Hepatocyte (in vitro differentiated cells): ENCODE measurements at regions not wholly inside any gene's neighbourhood (a gene's known extent, or its start where the extent isn't known, plus 50 kb on each side); places are given as distances from the start of the nearest gene placed in this dataset.

Experiments
- DNase-seq: peaks from one replicate; pipeline ENCODE4 v3.0.0-alpha.2; 2016; ENCODE audit warnings: low spot score
- H2AFZ ChIP-seq: fragments of 200-600 bp; sonication (generic); 2 replicates; pipeline ENCODE4 v1.6.0; 2016; ENCODE audit warnings: antibody characterized with exemption, mild to moderate bottlenecking
- H3K27ac ChIP-seq: fragments of 200-600 bp; sonication (generic); 2 replicates; pipeline ENCODE4 v1.5.1; 2016; ENCODE audit warnings: mild to moderate bottlenecking
- H3K27me3 ChIP-seq: fragments of 200-600 bp; sonication (generic); 2 replicates; pipeline ENCODE4 v1.6.1; 2016
- H3K36me3 ChIP-seq: fragments of 200-600 bp; sonication (generic); replicated peaks from 2 replicates; pipeline ENCODE4 v1.5.1; 2016; ENCODE audit warnings: low read depth; ENCODE audit not compliant: insufficient read depth
- H3K4me1 ChIP-seq: fragments of 200-600 bp; sonication (generic); 2 replicates; pipeline ENCODE4 v1.5.1; 2016; ENCODE audit warnings: mild to moderate bottlenecking, moderate library complexity; ENCODE audit not compliant: insufficient read depth
- H3K4me2 ChIP-seq: fragments of 200-600 bp; sonication (generic); 2 replicates; pipeline ENCODE4 v1.6.0; 2016
- H3K4me3 ChIP-seq: fragments of 200-600 bp; sonication (generic); 2 replicates; pipeline ENCODE4 v1.5.1; 2016; ENCODE audit warnings: mild to moderate bottlenecking
- H3K79me2 ChIP-seq: fragments of 200-600 bp; sonication (generic); 2 replicates; pipeline ENCODE4 v1.6.0; 2017; ENCODE audit warnings: mild to moderate bottlenecking
- H3K9me2 ChIP-seq: fragments of 200-600 bp; sonication (generic); replicated peaks from 2 replicates; pipeline ENCODE4 v1.6.0; 2017; ENCODE audit warnings: mild to moderate bottlenecking; ENCODE audit not compliant: insufficient read depth
- H3K9me3 ChIP-seq: fragments of 200-600 bp; sonication (generic); 2 replicates; pipeline ENCODE4 v1.5.1; 2016; ENCODE audit warnings: low read depth, mild to moderate bottlenecking
- H4K20me1 ChIP-seq: fragments of 200-600 bp; sonication (generic); 2 replicates; pipeline ENCODE4 v1.6.0; 2016; ENCODE audit warnings: mild to moderate bottlenecking; ENCODE audit not compliant: insufficient read depth, poor library complexity, severe bottlenecking
- CTCF ChIP-seq: fragments of 200-600 bp; sonication (generic); IDR thresholded peaks from 2 replicates; pipeline ENCODE4 v1.5.1; 2016; ENCODE audit warnings: antibody characterized with exemption, mild to moderate bottlenecking; ENCODE audit not compliant: poor library complexity
- EZH2 ChIP-seq: fragments of 200-600 bp; sonication (generic); IDR thresholded peaks from 2 replicates; pipeline ENCODE4 v1.6.1; 2016; ENCODE audit warnings: antibody characterized with exemption, mild to moderate bottlenecking, borderline replicate concordance
- EZH2phosphoT487 ChIP-seq: fragments of 200-600 bp; sonication (generic); IDR thresholded peaks from one replicate; pipeline ENCODE4 v1.6.1; 2018; ENCODE audit warnings: antibody characterized with exemption, mild to moderate bottlenecking, low read depth, moderate library complexity; ENCODE audit not compliant: unreplicated experiment, severe bottlenecking
- WGBS: methylation state at CpG from one replicate; pipeline ENCODE4 v1.1.6; 2016; ENCODE audit warnings: low lambda C conversion rate; ENCODE audit errors: missing lambda C conversion rate; 5-methylcytosine and 5-hydroxymethylcytosine counted together

GRCh38 chr9:73613092-73613701 is 461.5 kb downstream of the ANXA1 start:
- Histone ChIP-seq H3K9me2 (no peaks in the 10 kb centered on the region), H3K4me1 (no peaks in the 10 kb centered on the region), H2AFZ (no peak overlapping the region), H3K4me3 (no peak overlapping the region), H3K9me3 (no peaks in the 10 kb centered on the region), H4K20me1 (no peaks in the 10 kb centered on the region), H3K79me2 (no peaks in the 10 kb centered on the region), H3K36me3 (no peaks in the 10 kb centered on the region), H3K27me3 (no peaks in the 10 kb centered on the region), H3K4me2 (no peak overlapping the region), H3K27ac (no peak overlapping the region)
- 82% methylated on average over 4 of the region's 4 CpGs for WGBS
- TF ChIP-seq EZH2phosphoT487 = no peak
- TF ChIP-seq CTCF = no peak
- TF ChIP-seq EZH2 = no peak
- DNase-seq = no peak

- H3K79me2 ChIP-seq = no peaks in the 10 kb centered on the region
- no peak overlapping the region for H3K4me2 ChIP-seq
- H3K4me1 ChIP-seq = no peaks in the 10 kb centered on the region
- no peaks in the 10 kb centered on the region for H3K9me3 ChIP-seq
- no peak overlapping the region for H3K4me3 ChIP-seq
- DNase-seq = no peak
- no peaks in the 10 kb centered on the region for H3K27me3 ChIP-seq
- H3K9me2 ChIP-seq = no peaks in the 10 kb centered on the region
- no peak overlapping the region for H3K27ac ChIP-seq
- no peak overlapping the region for H2AFZ ChIP-seq
- H3K36me3 ChIP-seq = no peaks in the 10 kb centered on the region
- no peaks in the 10 kb centered on the region for H4K20me1 ChIP-seq
- no peak for TF ChIP-seq EZH2
- TF ChIP-seq EZH2phosphoT487 = no peak
- no peak for TF ChIP-seq CTCF
Observed at GRCh38 chr9:73615557-73615956, 463.9 kb downstream of the ANXA1 start.

- Histone ChIP-seq H3K4me1 (no peaks in the 10 kb centered on the region), H3K36me3 (no peaks in the 10 kb centered on the region), H3K9me3 (no peaks in the 10 kb centered on the region), H3K4me3 (no peak overlapping the region), H3K79me2 (no peaks in the 10 kb centered on the region), H4K20me1 (no peaks in the 10 kb centered on the region), H2AFZ (no peak overlapping the region), H3K4me2 (no peak overlapping the region), H3K9me2 (no peaks in the 10 kb centered on the region), H3K27ac (no peak overlapping the region), H3K27me3 (no peaks in the 10 kb centered on the region)
- TF ChIP-seq EZH2phosphoT487 = no peak
- no peak for DNase-seq
- WGBS = 77% methylated on average over 4 of the region's 4 CpGs
Observed at GRCh38 chr9:73617586-73617985, 465.9 kb downstream of the ANXA1 start.

- no peak overlapping the region for H2AFZ ChIP-seq
- H3K9me3 ChIP-seq = no peaks in the 10 kb centered on the region
- H3K36me3 ChIP-seq = no peaks in the 10 kb centered on the region
- no peaks in the 10 kb centered on the region for H3K4me1 ChIP-seq
- no peak overlapping the region for H3K27ac ChIP-seq
- WGBS = 93% methylated on average over 1 of the region's 1 CpG
- no peaks in the 10 kb centered on the region for H4K20me1 ChIP-seq
- no peaks in the 10 kb centered on the region for H3K9me2 ChIP-seq
- H3K4me2 ChIP-seq = no peak overlapping the region
- no peaks in the 10 kb centered on the region for H3K79me2 ChIP-seq
- DNase-seq = no peak
- TF ChIP-seq CTCF (no peak), EZH2 (no peak), EZH2phosphoT487 (no peak)
- H3K27me3 ChIP-seq = no peaks in the 10 kb centered on the region
- H3K4me3 ChIP-seq = no peak overlapping the region
Observed at GRCh38 chr9:73640971-73641370, 489.3 kb downstream of the ANXA1 start.
